AG08395 (cell line): ENCODE measurements at regions not wholly inside any gene's neighbourhood (a gene's known extent, or its start where the extent isn't known, plus 50 kb on each side); places are given as distances from the start of the nearest gene placed in this dataset.

Experiments used
- DNase-seq: peaks from one replicate; pipeline ENCODE4 v3.0.0; 2012; ENCODE audit warnings: mixed read lengths, low spot score

DNA sequence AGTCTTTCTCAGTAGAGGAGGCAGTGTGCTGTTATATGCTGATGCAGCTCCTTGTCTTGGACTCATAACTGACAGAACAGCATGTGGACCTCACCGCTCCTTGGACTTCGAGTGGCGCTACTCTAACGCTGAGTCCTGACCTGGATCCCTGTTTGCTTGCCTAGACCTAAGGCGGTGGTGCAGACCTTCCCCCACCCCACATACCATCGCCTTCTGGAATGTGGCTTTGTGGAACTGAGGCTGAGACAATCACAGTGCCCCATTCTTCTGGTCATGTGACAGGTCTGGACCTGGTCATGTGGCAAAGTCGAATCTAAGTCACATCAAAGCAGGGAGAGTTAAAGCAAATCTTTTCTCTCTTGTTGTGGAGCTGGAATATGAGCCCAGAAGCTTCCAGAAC is 190.7 kb upstream of the MKI67 start:
- no peak for DNase-seq

- DNase-seq, result no peak
These were observed 192.1 kb upstream of the MKI67 start for GRCh38 chr10:128318366-128318765.

DNA sequence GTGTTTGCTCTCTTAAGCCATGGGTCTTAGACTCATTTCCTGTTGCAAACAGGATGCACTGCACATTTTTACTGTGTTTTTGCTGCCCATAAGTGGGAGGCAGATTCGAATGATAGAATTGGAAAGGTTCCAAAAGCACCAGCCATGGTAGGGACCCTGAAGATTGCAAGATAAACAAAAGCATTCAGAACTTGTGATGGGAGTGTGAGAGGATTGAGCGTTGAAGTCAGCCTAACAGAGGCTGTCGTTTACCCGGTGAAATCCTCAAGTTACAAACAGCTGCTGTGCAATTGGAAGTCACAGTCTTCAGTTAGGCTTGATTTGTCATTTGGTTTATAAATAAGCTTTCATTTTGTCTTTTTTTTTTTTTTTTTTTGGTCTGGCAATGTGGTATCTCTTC is 192.7 kb upstream of the MKI67 start:
- DNase-seq, result no peak

GRCh38 chr10:128322106-128322505 is 195.9 kb upstream of the MKI67 start:
- DNase-seq, result no peak

DNA sequence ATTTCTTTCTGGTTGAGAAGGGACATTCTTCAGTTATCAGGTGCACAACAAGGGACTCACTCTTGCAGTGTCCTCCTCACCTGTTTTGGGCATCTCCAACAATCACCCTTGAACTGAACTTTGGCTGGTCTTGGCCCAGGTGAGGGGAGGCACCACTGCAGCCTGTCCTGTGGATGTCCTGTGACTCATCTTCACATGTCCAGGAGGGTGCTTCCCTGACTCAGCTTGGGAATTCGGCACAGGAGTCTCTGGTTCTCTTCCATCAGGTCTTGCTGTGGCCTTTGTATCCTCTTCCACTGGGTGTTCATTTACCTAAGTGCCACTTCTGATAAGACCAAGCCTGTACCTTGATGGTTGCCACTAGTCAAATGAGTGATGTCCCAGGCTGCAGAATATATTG is 196.7 kb upstream of the MKI67 start:
- no peak for DNase-seq

- DNase-seq, result no peak
These were observed 198.0 kb upstream of the MKI67 start for GRCh38 chr10:128324058-128324827.

DNA sequence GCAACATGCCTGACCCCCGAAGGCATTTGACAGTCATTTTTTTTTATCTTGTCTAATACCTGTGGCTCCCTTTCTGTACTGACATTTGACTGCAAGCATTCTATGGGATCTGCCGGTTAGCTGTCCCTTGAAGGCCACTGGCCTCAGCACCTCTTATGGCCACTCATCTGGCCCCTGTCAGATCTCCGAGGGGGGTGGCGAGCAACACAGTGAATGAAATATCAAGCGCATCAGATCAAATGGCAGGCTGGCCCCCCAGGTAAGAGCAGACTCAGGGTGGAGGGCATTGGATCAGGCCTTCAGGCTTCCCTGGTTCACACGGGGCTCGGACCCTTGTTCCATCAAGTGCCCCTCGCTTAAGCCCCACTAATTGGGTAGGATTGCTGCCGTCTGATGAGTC is 199.6 kb upstream of the MKI67 start:
- DNase-seq, result no peak

DNA sequence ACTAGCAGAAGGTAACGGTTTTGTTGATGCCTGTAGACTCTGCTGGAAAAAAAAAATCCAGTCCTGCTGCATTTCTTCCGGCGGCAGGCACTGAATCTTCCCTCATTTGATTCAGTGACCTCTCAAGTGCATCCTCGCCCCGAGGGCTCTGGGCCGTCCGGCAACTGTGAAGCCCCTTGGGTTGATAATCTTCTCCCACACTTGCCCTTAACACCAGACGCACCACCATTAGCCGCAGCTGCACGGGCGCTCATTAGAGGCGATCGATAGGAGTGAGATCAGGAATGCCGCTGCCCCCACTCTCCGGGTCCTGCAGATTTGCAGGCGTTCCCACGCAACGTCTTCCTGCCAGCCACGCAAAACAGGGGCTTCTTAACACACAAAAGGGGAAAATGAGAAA is 200.0 kb upstream of the MKI67 start:
- DNase-seq, result no peak

- DNase-seq, result no peak
These were observed 200.6 kb upstream of the MKI67 start for GRCh38 chr10:128326851-128327250.

GRCh38 chr10:128336401-128336800 is 210.2 kb upstream of the MKI67 start:
- no peak for DNase-seq

- no peak for DNase-seq
These were observed 211.7 kb upstream of the MKI67 start for GRCh38 chr10:128337860-128338378.

DNA sequence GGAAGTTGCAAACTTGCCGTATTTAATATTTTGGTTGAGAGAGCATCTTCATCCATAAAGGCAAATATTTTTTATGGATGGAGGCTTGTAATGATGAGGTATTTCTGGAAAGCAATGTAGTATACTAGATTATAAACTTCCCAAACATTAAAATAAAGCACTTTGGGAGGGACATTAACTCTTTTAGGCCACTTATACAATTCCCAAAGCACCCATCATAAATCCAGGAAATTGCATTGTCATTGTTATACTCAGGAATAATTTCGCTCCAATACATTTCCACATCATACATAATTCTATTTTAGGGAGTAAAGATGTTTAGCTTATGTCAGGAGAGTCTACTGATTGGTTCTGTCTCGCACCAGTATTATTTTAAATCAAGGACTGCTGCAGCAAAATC is 212.7 kb upstream of the MKI67 start:
- DNase-seq, result no peak

DNA sequence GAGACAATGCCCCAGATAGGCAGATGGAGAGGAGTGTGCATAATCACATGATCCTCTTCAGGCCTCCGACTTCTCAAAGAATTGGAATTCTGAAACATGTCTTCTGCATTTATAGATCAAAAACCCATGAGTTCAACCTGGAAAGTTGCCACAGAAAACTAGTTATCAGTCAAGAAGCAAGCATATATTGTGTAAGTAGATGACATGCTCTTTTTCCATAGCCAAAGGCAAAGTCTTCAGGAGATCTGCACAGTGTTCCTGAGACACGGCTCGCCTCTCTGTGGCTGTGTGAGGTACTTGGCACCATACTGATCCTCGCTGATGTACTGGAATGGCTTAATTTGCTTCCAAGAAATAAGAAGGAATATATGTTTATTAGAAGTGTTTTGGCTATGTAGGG is 213.5 kb upstream of the MKI67 start:
- no peak for DNase-seq

DNA sequence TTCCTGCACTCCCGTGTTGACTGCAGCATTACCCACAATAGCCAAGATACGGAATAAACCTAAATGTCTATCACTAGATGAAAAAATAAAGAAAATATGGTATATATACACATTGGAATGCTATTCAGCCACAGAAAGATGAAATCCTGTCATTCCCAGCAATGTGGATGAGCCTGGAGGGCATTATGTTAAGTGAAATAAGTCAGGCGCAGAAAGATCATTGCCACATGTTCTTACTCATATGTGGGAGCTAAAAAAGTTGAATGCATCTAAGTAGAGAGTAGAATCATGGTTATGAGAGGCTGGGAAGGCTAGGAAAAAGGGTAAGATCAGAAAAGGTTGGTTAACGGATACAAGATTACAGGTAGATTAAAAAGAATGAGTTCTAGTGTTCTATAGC is 219.1 kb upstream of the MKI67 start:
- DNase-seq, result no peak

GRCh38 chr10:128360783-128361182 is 234.6 kb upstream of the MKI67 start:
- DNase-seq, result no peak

- no peak for DNase-seq
These were observed 235.3 kb upstream of the MKI67 start for GRCh38 chr10:128361487-128361886.

- DNase-seq, result no peak
These were observed 236.3 kb upstream of the MKI67 start for GRCh38 chr10:128362514-128362913.

GRCh38 chr10:128364631-128365030 is 238.4 kb upstream of the MKI67 start:
- no peak for DNase-seq

DNA sequence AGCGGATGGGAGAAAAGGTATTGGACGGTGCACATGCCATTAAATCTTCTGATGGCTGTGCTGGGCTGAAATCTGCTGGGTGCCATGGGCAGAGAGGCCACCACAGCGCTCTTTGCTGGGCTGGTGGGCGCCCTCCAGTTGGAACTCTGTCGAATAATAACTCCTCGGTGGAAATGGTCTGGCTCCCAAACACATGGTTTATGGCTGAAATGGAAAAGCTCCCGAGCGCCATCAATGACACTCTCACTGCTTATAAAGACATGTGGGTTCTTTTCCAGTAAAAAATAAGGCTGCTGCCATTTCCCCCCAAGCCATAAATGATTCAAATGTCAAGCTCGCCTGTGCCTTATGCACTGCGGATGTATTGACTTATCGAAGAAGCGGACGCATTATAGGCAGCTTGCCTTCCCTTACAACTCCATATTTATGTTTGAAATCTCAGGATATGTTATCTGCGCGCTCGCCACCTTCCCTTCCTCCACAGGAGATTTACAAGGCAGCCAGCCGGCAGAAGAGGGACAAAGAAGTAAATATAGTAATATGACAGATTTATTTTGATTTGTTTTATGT is 239.0 kb upstream of the MKI67 start:
- DNase-seq, result no peak

GRCh38 chr10:128367807-128368206 is 241.6 kb upstream of the MKI67 start:
- DNase-seq, result no peak

DNA sequence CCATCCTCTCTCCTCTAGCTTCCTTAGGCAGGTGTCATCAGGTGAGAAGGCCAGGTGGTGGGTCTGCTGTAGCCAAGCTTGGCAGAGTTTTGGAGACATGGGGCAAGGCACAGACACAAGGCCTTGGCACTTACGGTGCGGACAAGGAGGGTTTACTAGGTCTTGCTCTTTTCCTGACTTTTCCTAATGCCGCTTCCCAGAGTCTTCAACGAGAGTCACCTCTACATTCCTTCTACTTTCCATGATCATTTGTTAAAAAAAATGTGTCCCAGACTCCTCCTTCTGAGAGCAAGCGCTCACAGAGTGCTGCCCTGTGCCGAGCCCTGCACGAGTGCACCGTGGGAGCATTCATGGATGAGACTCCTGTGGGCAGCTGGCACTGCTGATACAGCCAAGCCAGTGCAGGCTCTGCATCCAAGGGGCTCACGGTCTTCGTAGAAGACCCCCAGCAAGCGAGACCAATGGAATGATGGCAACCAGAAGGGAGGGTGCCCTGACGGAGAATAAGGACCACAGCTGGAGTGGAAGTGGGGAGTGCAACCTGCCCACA is 243.0 kb upstream of the MKI67 start:
- no peak for DNase-seq

DNA sequence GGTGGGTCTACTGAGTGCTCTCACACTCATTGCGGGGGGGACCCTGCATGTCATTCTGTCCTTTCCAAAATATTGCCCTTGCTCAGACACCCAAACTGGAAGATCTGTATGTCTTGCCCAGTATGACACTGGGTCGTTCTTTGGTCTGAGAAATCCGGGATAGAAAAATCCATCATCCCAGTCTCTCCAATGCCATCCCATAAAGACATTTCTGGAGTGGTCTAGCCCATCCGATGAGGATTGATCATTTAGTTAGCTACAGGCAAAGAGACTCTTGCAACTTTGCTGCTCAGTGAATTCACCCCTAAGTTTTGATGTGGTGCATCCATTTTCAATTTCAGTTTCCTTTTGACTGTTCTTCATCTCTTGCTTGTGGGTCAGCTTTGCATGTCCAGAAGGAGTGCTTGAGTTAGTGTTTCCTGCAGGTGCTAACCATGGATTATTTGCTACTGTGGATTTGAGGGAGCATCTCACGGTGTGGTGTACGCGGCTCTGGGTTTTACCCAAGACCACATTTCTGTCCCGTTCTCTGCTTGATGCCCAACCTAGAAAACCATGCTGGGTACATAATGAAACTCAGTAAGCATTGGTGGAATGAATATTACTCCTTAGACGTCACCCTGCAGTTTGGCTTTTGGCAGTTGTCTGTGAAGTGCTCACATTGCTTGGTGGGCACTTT is 247.0 kb upstream of the MKI67 start:
- no peak for DNase-seq

- no peak for DNase-seq
These were observed 247.6 kb upstream of the MKI67 start for GRCh38 chr10:128373831-128374230.
